Testis (tissue), 2 donors: ENCODE measurements at regions not wholly inside any gene's neighbourhood (a gene's known extent, or its start where the extent isn't known, plus 50 kb on each side); places are given as distances from the start of the nearest gene placed in this dataset.

Experiments
- DNase-seq: peaks from one replicate; pipeline ENCODE4 v3.0.0-alpha.2; 2019
- H3K27ac ChIP-seq, 2 donors: fragments of 200-600 bp; sonication (generic); one replicate each; pipeline ENCODE4 v1.5.1; 2019
- H3K27me3 ChIP-seq: fragments of 200-600 bp; sonication (generic); one replicate; pipeline ENCODE4 v1.5.1; 2019
- H3K36me3 ChIP-seq: fragments of 200-600 bp; sonication (generic); one replicate; pipeline ENCODE4 v1.5.1; 2017; ENCODE audit warnings: low read depth; ENCODE audit errors: missing control alignments
- H3K4me1 ChIP-seq: fragments of 200-600 bp; sonication (generic); one replicate; pipeline ENCODE4 v1.5.1; 2019
- H3K4me3 ChIP-seq, 2 donors: fragments of 200-600 bp; sonication (generic); one replicate each; pipeline ENCODE4 v1.5.1; 2017 to 2019
- H3K9me3 ChIP-seq: fragments of 200-600 bp; sonication (generic); one replicate; pipeline ENCODE4 v1.5.1; 2017
- POLR2A ChIP-seq: fragments of 450-650 bp; IDR thresholded peaks from one replicate; pipeline ENCODE4 v1.6.1; 2017; ENCODE audit warnings: antibody characterized with exemption, mild to moderate bottlenecking, moderate library complexity
- WGBS, 2 donors: methylation state at CpG; one replicate each; pipeline ENCODE4 v1.1.5; 2018; 5-methylcytosine and 5-hydroxymethylcytosine counted together
- intact Hi-C: fragments of 100-400 bp; cut with DNase I; formaldehyde crosslinking; loops from one replicate; pipeline ENCODE4 v1.15.1; 2023; ENCODE audit warnings: low total_unique reads
- TF ChIP-seq, protein P1 (sequence below), 3 experiments: fragments of 450-650 bp in 2 of 3; fragments of 200-600 bp in 1 of 3; sonication (generic) in 1 of 3; IDR thresholded peaks; one replicate each; pipeline ENCODE4 v1.5.1; 2016 to 2019; ENCODE audit warnings: antibody characterized with exemption in 3 of 3, mild to moderate bottlenecking in 2 of 3, moderate library complexity in 1 of 3

DNA sequence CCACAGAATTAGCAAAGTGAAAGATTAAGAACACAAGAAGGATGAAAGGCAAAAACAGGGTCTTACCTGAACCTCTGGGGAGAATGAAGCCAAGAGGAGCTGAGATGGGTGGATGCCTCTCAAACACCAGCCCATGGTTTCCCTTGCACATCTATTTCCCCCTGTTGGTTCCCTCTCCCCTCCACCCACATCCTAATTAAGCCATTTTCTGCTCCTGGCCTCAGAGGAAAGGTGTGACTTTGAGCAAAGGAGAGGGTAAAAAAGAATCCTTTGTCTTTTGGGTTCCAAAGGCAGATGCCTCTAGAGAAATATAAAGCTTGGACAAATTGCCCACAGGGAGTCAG is 214.9 kb downstream of the RAP2A start:
- DNase-seq = no peak
- Histone ChIP-seq H3K27ac (no peak overlapping the region), H3K9me3 (no peaks in the 10 kb centered on the region), H3K4me1 (no peaks in the 10 kb centered on the region), H3K4me3 (no peak overlapping the region), H3K36me3 (no peaks in the 10 kb centered on the region), H3K27me3 (no peaks in the 10 kb centered on the region)
- TF ChIP-seq, protein P1, sequence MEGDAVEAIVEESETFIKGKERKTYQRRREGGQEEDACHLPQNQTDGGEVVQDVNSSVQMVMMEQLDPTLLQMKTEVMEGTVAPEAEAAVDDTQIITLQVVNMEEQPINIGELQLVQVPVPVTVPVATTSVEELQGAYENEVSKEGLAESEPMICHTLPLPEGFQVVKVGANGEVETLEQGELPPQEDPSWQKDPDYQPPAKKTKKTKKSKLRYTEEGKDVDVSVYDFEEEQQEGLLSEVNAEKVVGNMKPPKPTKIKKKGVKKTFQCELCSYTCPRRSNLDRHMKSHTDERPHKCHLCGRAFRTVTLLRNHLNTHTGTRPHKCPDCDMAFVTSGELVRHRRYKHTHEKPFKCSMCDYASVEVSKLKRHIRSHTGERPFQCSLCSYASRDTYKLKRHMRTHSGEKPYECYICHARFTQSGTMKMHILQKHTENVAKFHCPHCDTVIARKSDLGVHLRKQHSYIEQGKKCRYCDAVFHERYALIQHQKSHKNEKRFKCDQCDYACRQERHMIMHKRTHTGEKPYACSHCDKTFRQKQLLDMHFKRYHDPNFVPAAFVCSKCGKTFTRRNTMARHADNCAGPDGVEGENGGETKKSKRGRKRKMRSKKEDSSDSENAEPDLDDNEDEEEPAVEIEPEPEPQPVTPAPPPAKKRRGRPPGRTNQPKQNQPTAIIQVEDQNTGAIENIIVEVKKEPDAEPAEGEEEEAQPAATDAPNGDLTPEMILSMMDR (IDR thresholded peaks at IDR 0.05) = no peak
- no peak for TF ChIP-seq POLR2A
- intact Hi-C loops = no loop called here

DNA sequence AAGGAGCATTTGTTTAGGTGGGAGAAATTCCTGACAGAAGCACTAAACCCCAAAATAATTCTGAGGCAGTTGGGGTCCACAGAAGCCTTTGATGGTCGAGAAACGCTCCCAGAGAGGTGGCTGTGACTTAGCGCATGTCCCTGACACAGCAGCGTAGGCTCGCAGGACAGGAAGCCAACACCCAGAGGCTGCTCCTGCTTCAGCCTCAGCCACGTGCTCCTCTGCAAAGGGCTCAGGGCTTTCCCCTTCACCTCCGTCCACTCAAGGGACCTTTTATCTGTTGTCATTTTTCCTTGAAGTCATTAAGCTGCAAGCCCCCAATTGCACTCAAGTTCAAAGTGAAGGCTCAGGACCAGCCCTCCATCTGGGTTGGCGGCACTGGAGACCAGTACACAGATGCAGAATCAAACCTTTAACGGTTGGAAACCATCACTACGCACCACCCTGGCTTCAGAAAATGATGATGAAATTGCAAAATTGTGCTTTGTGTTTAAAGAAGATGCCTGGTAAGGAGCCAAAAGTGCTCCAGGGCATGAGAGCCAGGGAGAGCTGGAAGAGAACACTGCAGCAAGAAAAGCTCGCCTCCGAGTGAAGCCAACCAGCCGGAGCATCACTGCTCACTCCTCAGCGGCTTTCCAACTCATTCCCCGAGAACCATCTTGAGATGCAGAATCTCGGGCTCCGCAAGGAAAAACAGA is 219.6 kb downstream of the RAP2A start:
- H3K4me1 ChIP-seq = no peaks in the 10 kb centered on the region
- no peaks in the 10 kb centered on the region for H3K27me3 ChIP-seq
- no peaks in the 10 kb centered on the region for H3K9me3 ChIP-seq
- no peak overlapping the region for H3K4me3 ChIP-seq
- TF ChIP-seq POLR2A = no peak
- TF ChIP-seq, protein P1 (IDR thresholded peaks at IDR 0.05) = no peak
- no peak for DNase-seq
- intact Hi-C loops = no loop called here
- no peaks in the 10 kb centered on the region for H3K36me3 ChIP-seq
- H3K27ac ChIP-seq = no peak overlapping the region
- 77 to 83% methylated on average over 17 of the region's 17 CpGs for WGBS, 2 donors

DNA sequence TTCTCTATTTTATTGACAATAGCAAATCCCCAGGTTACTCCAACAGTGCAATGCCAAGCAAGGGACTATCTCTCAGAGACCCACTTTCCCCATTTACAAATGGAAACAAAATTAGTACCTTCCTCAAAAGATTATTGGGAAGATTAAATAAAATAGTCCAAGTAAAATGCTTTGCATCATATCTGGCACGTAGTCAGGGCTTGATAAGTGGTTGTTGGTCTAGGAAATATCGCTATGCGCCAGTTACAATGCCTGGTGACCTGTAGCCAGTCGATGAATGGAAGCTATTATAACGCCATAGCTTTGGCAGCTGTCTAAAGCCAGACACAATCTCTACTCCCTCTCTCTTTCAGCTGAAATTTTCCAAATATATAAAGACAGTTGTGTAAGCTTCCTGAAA is 220.3 kb downstream of the RAP2A start:
- intact Hi-C loops = no loop called here
- H3K4me1 ChIP-seq = no peaks in the 10 kb centered on the region

DNA sequence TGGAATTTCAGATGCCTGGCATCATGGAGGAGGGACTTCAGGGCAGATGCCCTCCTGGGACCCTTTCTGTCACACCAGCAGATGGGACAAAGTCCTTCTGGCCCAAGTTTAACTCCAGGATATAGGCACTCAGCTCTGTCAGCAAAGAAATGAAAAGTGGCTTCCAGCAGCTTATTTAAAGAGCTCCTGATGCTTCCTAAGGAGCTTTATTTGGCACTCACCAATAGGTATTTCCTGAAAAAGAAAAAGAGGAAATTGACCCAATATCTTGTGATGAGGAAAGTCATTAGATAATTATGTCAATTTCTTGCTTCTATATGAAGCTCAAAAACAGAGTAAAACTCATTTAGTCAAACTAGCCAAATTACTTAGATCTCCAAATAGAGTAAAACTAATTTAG is 224.6 kb downstream of the RAP2A start:
- Histone ChIP-seq H3K4me3 (no peak overlapping the region), H3K4me1 (no peaks in the 10 kb centered on the region), H3K36me3 (no peaks in the 10 kb centered on the region), H3K27me3 (no peaks in the 10 kb centered on the region), H3K9me3 (no peaks in the 10 kb centered on the region), H3K27ac (no peak overlapping the region)
- TF ChIP-seq POLR2A = no peak
- intact Hi-C loops = no loop called here
- no peak for DNase-seq

More for the DNA sequence above, 220.3 kb downstream of the RAP2A start:
- 86 to 89% methylated on average over 5 of the region's 5 CpGs for WGBS, 2 donors
- TF ChIP-seq POLR2A = no peak
- TF ChIP-seq, protein P1 (IDR thresholded peaks at IDR 0.05) = no peak
- no peaks in the 10 kb centered on the region for H3K9me3 ChIP-seq
- no peak overlapping the region for H3K27ac ChIP-seq
- no peak overlapping the region for H3K4me3 ChIP-seq
- no peaks in the 10 kb centered on the region for H3K36me3 ChIP-seq
- no peak for DNase-seq
- no peaks in the 10 kb centered on the region for H3K27me3 ChIP-seq

DNA sequence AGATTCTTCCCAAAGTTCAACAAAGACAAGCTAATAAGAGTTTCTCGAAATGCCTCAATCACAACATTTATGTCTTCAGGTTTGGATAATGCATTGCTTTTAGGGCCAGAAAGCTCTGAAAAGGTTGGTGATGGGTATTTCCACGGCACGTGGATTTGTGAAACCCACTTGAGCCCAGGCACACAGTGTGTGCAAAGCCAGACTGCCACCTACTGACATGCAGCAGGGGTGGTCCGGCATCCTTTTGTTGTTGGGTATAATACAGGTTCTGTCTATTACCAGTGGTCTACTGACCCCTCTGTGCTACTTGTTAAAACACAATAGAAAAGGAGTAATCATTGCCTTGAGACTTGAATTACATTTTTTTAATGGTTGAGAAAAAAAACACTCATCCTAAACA is 225.6 kb downstream of the RAP2A start:
- H3K4me3 ChIP-seq = no peak overlapping the region
- TF ChIP-seq POLR2A = no peak
- TF ChIP-seq, protein P1 (IDR thresholded peaks at IDR 0.05) = peak in 1 of 3 experiments; percentile 15
- H3K36me3 ChIP-seq = no peaks in the 10 kb centered on the region
- no peak overlapping the region for H3K27ac ChIP-seq
- H3K9me3 ChIP-seq = no peaks in the 10 kb centered on the region
- no peaks in the 10 kb centered on the region for H3K4me1 ChIP-seq
- 42 to 67% methylated on average over 4 of the region's 4 CpGs for WGBS, 2 donors
- DNase-seq = peak; percentile 18
- intact Hi-C loops = no loop called here
- H3K27me3 ChIP-seq = no peaks in the 10 kb centered on the region
